Ishikawa (cell line): ENCODE measurements at regions not wholly inside any gene's neighbourhood (a gene's known extent, or its start where the extent isn't known, plus 50 kb on each side); places are given as distances from the start of the nearest gene placed in this dataset.
A peak's percentile ranks its signal among the peaks of the same experiment; 100 is the strongest.

Experiments used
- CEBPB ChIP-seq: IDR thresholded peaks from 2 replicates; pipeline ENCODE4 v1.6.1; 2012
- CREB1 ChIP-seq: IDR thresholded peaks from 2 replicates; pipeline ENCODE4 v1.6.1; 2012; ENCODE audit warnings: low read depth
- EGR1 ChIP-seq: IDR thresholded peaks from 2 replicates; pipeline ENCODE4 v1.6.1; 2012
- EP300 ChIP-seq: IDR thresholded peaks from 2 replicates; pipeline ENCODE4 v1.6.1; 2012; ENCODE audit warnings: borderline replicate concordance
- FOXM1 ChIP-seq: IDR thresholded peaks from 2 replicates; pipeline ENCODE4 v1.6.1; 2012; ENCODE audit warnings: low read depth, borderline replicate concordance
- MAX ChIP-seq: IDR thresholded peaks from 2 replicates; pipeline ENCODE4 v1.6.1; 2012
- NFIC ChIP-seq: IDR thresholded peaks from 2 replicates; pipeline ENCODE4 v1.6.1; 2012
- RAD21 ChIP-seq: IDR thresholded peaks from 2 replicates; pipeline ENCODE4 v1.6.1; 2012; ENCODE audit warnings: low read depth
- REST ChIP-seq: IDR thresholded peaks from 2 replicates; pipeline ENCODE4 v1.6.1; 2012; ENCODE audit warnings: low read depth, mild to moderate bottlenecking
- TAF1 ChIP-seq: IDR thresholded peaks from 2 replicates; pipeline ENCODE4 v1.6.1; 2012; ENCODE audit warnings: low read depth, mild to moderate bottlenecking
- TCF12 ChIP-seq: IDR thresholded peaks from 2 replicates; pipeline ENCODE4 v1.6.1; 2012; ENCODE audit warnings: low read depth
- TEAD4 ChIP-seq: IDR thresholded peaks from 2 replicates; pipeline ENCODE4 v1.6.1; 2012
- USF1 ChIP-seq: IDR thresholded peaks from 2 replicates; pipeline ENCODE4 v1.6.1; 2012
- YY1 ChIP-seq: IDR thresholded peaks from 2 replicates; pipeline ENCODE4 v1.6.1; 2012; ENCODE audit warnings: low read depth
- ZBTB7A ChIP-seq: IDR thresholded peaks from 2 replicates; pipeline ENCODE4 v1.6.1; 2012; ENCODE audit warnings: low read depth

GRCh38 chr3:159583662-159584061 is 405.0 kb upstream of the IL12A start:
- TF ChIP-seq USF1 (no peak), RAD21 (no peak), EP300 (no peak), TAF1 (no peak), YY1 (no peak), CREB1 (no peak)

- TF ChIP-seq CEBPB (no peak), EP300 (no peak), ZBTB7A (no peak), RAD21 (no peak), CREB1 (no peak), NFIC (no peak), TCF12 (no peak), EGR1 (no peak), USF1 (no peak), YY1 (no peak), TEAD4 (no peak), FOXM1 (no peak)
Observed at GRCh38 chr3:159584421-159584820, 404.2 kb upstream of the IL12A start.

- TF ChIP-seq CEBPB (no peak), RAD21 (peak; percentile 51; the same call in 1 of the 2 replicates)
Observed at GRCh38 chr3:159586571-159587202, 401.9 kb upstream of the IL12A start.

- TF ChIP-seq TAF1 (no peak), EGR1 (no peak), CREB1 (no peak), TCF12 (no peak), ZBTB7A (no peak)
Observed at GRCh38 chr3:159593927-159594605, 394.6 kb upstream of the IL12A start.

GRCh38 chr3:159600291-159600690 is 388.3 kb upstream of the IL12A start:
- TF ChIP-seq EP300 (no peak), REST (no peak), YY1 (no peak), TCF12 (no peak), MAX (no peak), TEAD4 (no peak), TAF1 (no peak), FOXM1 (no peak), CEBPB (no peak), EGR1 (no peak), RAD21 (no peak), CREB1 (no peak), ZBTB7A (no peak), NFIC (no peak), USF1 (no peak)

- TF ChIP-seq CEBPB (no peak), REST (no peak), TEAD4 (no peak; the same call in 1 of the 2 replicates), NFIC (peak; percentile 55; the same call in 1 of the 2 replicates), CREB1 (no peak), EP300 (no peak), ZBTB7A (no peak), FOXM1 (no peak), YY1 (no peak)
Observed at GRCh38 chr3:159604151-159604581, 384.5 kb upstream of the IL12A start.
